NCI-H1436 (cell line): ENCODE measurements at regions not wholly inside any gene's neighbourhood (a gene's known extent, or its start where the extent isn't known, plus 50 kb on each side); places are given as distances from the start of the nearest gene placed in this dataset.
"Not testable (repeated sequence)": the region's sequence is repeated elsewhere in the genome, so short reads cannot be mapped to it uniquely, and the experiment has no call there.

Experiments
- DNase-seq: peaks from one replicate; lab custom pipeline; 2025; lab: John Stamatoyannopoulos, UW

- DNase-seq = no peak
These were observed 827.5 kb downstream of the TAF11L14 start for GRCh38 chr5:18461766-18462165.

GRCh38 chr5:18465833-18466681 lies 831.8 kb downstream of the TAF11L14 start:
- peak; percentile 23 for DNase-seq

GRCh38 chr5:18466731-18467130 lies 832.5 kb downstream of the TAF11L14 start:
- no peak for DNase-seq

- not testable (repeated sequence) for DNase-seq
These were observed 837.5 kb downstream of the TAF11L14 start for GRCh38 chr5:18471791-18472190.

- no peak for DNase-seq
These were observed 849.2 kb downstream of the TAF11L14 start for GRCh38 chr5:18483451-18483850.

GRCh38 chr5:18487928-18488480 lies 853.7 kb downstream of the TAF11L14 start:
- DNase-seq = no peak

GRCh38 chr5:18489703-18490102 lies 855.4 kb downstream of the TAF11L14 start:
- no peak for DNase-seq

GRCh38 chr5:18491349-18491748 lies 857.1 kb downstream of the TAF11L14 start:
- DNase-seq = no peak

GRCh38 chr5:18495157-18495556 lies 860.9 kb downstream of the TAF11L14 start:
- no peak for DNase-seq

- no peak for DNase-seq
These were observed 861.8 kb downstream of the TAF11L14 start for GRCh38 chr5:18496041-18496440.

- no peak for DNase-seq
These were observed 862.8 kb downstream of the TAF11L14 start for GRCh38 chr5:18497089-18497488.

GRCh38 chr5:18503797-18504328 lies 869.6 kb downstream of the TAF11L14 start:
- DNase-seq = no peak

- DNase-seq = no peak
These were observed 872.9 kb downstream of the TAF11L14 start for GRCh38 chr5:18507114-18507513.

GRCh38 chr5:18517641-18518380 lies 883.6 kb downstream of the TAF11L14 start:
- DNase-seq = no peak

GRCh38 chr5:18523380-18523779 lies 889.1 kb downstream of the TAF11L14 start:
- no peak for DNase-seq

GRCh38 chr5:18526792-18527405 lies 892.6 kb downstream of the TAF11L14 start:
- no peak for DNase-seq

GRCh38 chr5:18533137-18533536 lies 898.9 kb downstream of the TAF11L14 start:
- DNase-seq = no peak

GRCh38 chr5:18534119-18534518 lies 899.9 kb downstream of the TAF11L14 start:
- DNase-seq = no peak

GRCh38 chr5:18535753-18536152 lies 901.5 kb downstream of the TAF11L14 start:
- DNase-seq = not testable (repeated sequence)

- DNase-seq = no peak
These were observed 910.2 kb downstream of the TAF11L14 start for GRCh38 chr5:18544421-18544820.

- no peak for DNase-seq
These were observed 912.3 kb downstream of the TAF11L14 start for GRCh38 chr5:18546591-18546990.

- no peak for DNase-seq
These were observed 917.5 kb downstream of the TAF11L14 start for GRCh38 chr5:18551716-18552115.
